Dedifferentiated amniotic fluid mesenchymal stem cell (primary cell): ENCODE measurements at regions not wholly inside any gene's neighbourhood (a gene's known extent, or its start where the extent isn't known, plus 50 kb on each side); places are given as distances from the start of the nearest gene placed in this dataset.
"Not testable (repeated sequence)": the region's sequence is repeated elsewhere in the genome, so short reads cannot be mapped to it uniquely, and the experiment has no call there.

ENCODE experiments used
- DNase-seq: peaks from one replicate; pipeline ENCODE4 v3.0.0-alpha.2; 2016; ENCODE audit errors: extremely low spot score

GRCh38 chr3:88677298-88677697 lies 430.1 kb upstream of the EPHA3 start:
- DNase-seq: no peak

GRCh38 chr3:88678747-88679146 lies 428.7 kb upstream of the EPHA3 start:
- no peak for DNase-seq

GRCh38 chr3:88690287-88690686 lies 417.1 kb upstream of the EPHA3 start:
- DNase-seq: no peak

GRCh38 chr3:88691081-88691480 lies 416.3 kb upstream of the EPHA3 start:
- DNase-seq: no peak

GRCh38 chr3:88703501-88704059 lies 403.8 kb upstream of the EPHA3 start:
- DNase-seq: no peak

- DNase-seq: no peak
Observed at GRCh38 chr3:88704338-88704737, 403.1 kb upstream of the EPHA3 start.

GRCh38 chr3:88707837-88708236 lies 399.6 kb upstream of the EPHA3 start:
- DNase-seq: no peak

- DNase-seq: no peak
Observed at GRCh38 chr3:88712552-88712951, 394.9 kb upstream of the EPHA3 start.

GRCh38 chr3:88713233-88713691 lies 394.2 kb upstream of the EPHA3 start:
- DNase-seq: no peak

GRCh38 chr3:88725440-88726165 lies 381.8 kb upstream of the EPHA3 start:
- no peak for DNase-seq

GRCh38 chr3:88732186-88732585 lies 375.2 kb upstream of the EPHA3 start:
- no peak for DNase-seq

GRCh38 chr3:88742106-88742505 lies 365.3 kb upstream of the EPHA3 start:
- DNase-seq: no peak

- no peak for DNase-seq
Observed at GRCh38 chr3:88742674-88743507, 364.5 kb upstream of the EPHA3 start.

GRCh38 chr3:88744896-88745295 lies 362.5 kb upstream of the EPHA3 start:
- DNase-seq: no peak

GRCh38 chr3:88747145-88747544 lies 360.3 kb upstream of the EPHA3 start:
- DNase-seq: not testable (repeated sequence)

GRCh38 chr3:88758676-88759075 lies 348.7 kb upstream of the EPHA3 start:
- DNase-seq: no peak

GRCh38 chr3:88767746-88768145 lies 339.7 kb upstream of the EPHA3 start:
- DNase-seq: no peak

GRCh38 chr3:88773766-88774165 lies 333.7 kb upstream of the EPHA3 start:
- DNase-seq: no peak

- no peak for DNase-seq
Observed at GRCh38 chr3:88775026-88775690, 332.3 kb upstream of the EPHA3 start.

- DNase-seq: no peak
Observed at GRCh38 chr3:88779482-88779881, 327.9 kb upstream of the EPHA3 start.

- DNase-seq: no peak
Observed at GRCh38 chr3:88784925-88785324, 322.5 kb upstream of the EPHA3 start.

- no peak for DNase-seq
Observed at GRCh38 chr3:88785841-88786240, 321.6 kb upstream of the EPHA3 start.
